HG02759 (cell line): ENCODE measurements at regions not wholly inside any gene's neighbourhood (a gene's known extent, or its start where the extent isn't known, plus 50 kb on each side); places are given as distances from the start of the nearest gene placed in this dataset.

Experiments used
- ATAC-seq: cut with Tn5 transposase; IDR thresholded peaks from one replicate; pipeline ENCODE4 v1.9.1; 2021; ENCODE audit warnings: mild to moderate bottlenecking, moderate library complexity; ENCODE audit not compliant: unreplicated experiment

- no peak for ATAC-seq
Observed at GRCh38 chr1:188237573-188238348, 1409.0 kb downstream of the PLA2G4A start.

GRCh38 chr1:188240772-188241406, 1412.1 kb downstream of the PLA2G4A start:
- ATAC-seq = no peak

- no peak for ATAC-seq
Observed at GRCh38 chr1:188241629-188242028, 1412.9 kb downstream of the PLA2G4A start.

- no peak for ATAC-seq
Observed at GRCh38 chr1:188243456-188243855, 1414.7 kb downstream of the PLA2G4A start.

- no peak for ATAC-seq
Observed at GRCh38 chr1:188244681-188245080, 1415.9 kb downstream of the PLA2G4A start.

- no peak for ATAC-seq
Observed at GRCh38 chr1:188247255-188247654, 1418.5 kb downstream of the PLA2G4A start.

GRCh38 chr1:188249811-188250210, 1421.1 kb downstream of the PLA2G4A start:
- ATAC-seq = no peak

- ATAC-seq = no peak
Observed at GRCh38 chr1:188251036-188251435, 1422.3 kb downstream of the PLA2G4A start.

- no peak for ATAC-seq
Observed at GRCh38 chr1:188261849-188262248, 1433.1 kb downstream of the PLA2G4A start.

GRCh38 chr1:188269956-188270355, 1441.2 kb downstream of the PLA2G4A start:
- no peak for ATAC-seq

- ATAC-seq = no peak
Observed at GRCh38 chr1:188270497-188270896, 1441.7 kb downstream of the PLA2G4A start.

GRCh38 chr1:188277771-188278170, 1449.0 kb downstream of the PLA2G4A start:
- no peak for ATAC-seq

GRCh38 chr1:188281921-188282320, 1453.2 kb downstream of the PLA2G4A start:
- no peak for ATAC-seq

- no peak for ATAC-seq
Observed at GRCh38 chr1:188295157-188295556, 1466.4 kb downstream of the PLA2G4A start.

- ATAC-seq = no peak
Observed at GRCh38 chr1:188302746-188303145, 1474.0 kb downstream of the PLA2G4A start.

GRCh38 chr1:188314557-188315137, 1485.9 kb downstream of the PLA2G4A start:
- ATAC-seq = no peak

- no peak for ATAC-seq
Observed at GRCh38 chr1:188317894-188318293, 1489.1 kb downstream of the PLA2G4A start.

GRCh38 chr1:188325211-188325610, 1496.5 kb downstream of the PLA2G4A start:
- ATAC-seq = no peak

- no peak for ATAC-seq
Observed at GRCh38 chr1:188343914-188344313, 1515.2 kb downstream of the PLA2G4A start.

- no peak for ATAC-seq
Observed at GRCh38 chr1:188350104-188350503, 1521.4 kb downstream of the PLA2G4A start.

- no peak for ATAC-seq
Observed at GRCh38 chr1:188355082-188355481, 1526.3 kb downstream of the PLA2G4A start.

GRCh38 chr1:188355847-188356246, 1527.1 kb downstream of the PLA2G4A start:
- ATAC-seq = no peak
